B cell (primary cell): ENCODE measurements at regions not wholly inside any gene's neighbourhood (a gene's known extent, or its start where the extent isn't known, plus 50 kb on each side); places are given as distances from the start of the nearest gene placed in this dataset.

Experiments
- CTCF ChIP-seq: fragments of 200-600 bp; IDR thresholded peaks from one replicate; pipeline ENCODE4 v1.8.0; 2022; ENCODE audit warnings: antibody characterized with exemption, mild to moderate bottlenecking
- EZH2 ChIP-seq: IDR thresholded peaks from 2 replicates; pipeline ENCODE4 v1.6.1; 2012; ENCODE audit warnings: borderline replicate concordance, low read depth, mild to moderate bottlenecking, moderate library complexity, low read length; ENCODE audit not compliant: insufficient read depth, poor library complexity, severe bottlenecking

GRCh38 chr15:101570241-101570640, 80.7 kb upstream of the PCSK6 start:
- TF ChIP-seq CTCF (no peak), EZH2 (no peak)
